KBM-7 (cell line): ENCODE measurements at regions not wholly inside any gene's neighbourhood (a gene's known extent, or its start where the extent isn't known, plus 50 kb on each side); places are given as distances from the start of the nearest gene placed in this dataset.
A peak's percentile ranks its signal among the peaks of the same experiment; 100 is the strongest.
"Not testable (repeated sequence)": the region's sequence is repeated elsewhere in the genome, so short reads cannot be mapped to it uniquely, and the experiment has no call there.

Source experiments
- DNase-seq: peaks from one replicate; pipeline ENCODE4 v3.0.0-alpha.2; 2015
- in situ Hi-C: fragments of 300-500 bp; cut with MboI; formaldehyde crosslinking; loops from 2 replicates; pipeline ENCODE4 v1.14.3; 2020; ENCODE audit warnings: low sequenced_read_pairs, low pct_unique_long_range_greater_than_20kb, mixed read lengths

DNA sequence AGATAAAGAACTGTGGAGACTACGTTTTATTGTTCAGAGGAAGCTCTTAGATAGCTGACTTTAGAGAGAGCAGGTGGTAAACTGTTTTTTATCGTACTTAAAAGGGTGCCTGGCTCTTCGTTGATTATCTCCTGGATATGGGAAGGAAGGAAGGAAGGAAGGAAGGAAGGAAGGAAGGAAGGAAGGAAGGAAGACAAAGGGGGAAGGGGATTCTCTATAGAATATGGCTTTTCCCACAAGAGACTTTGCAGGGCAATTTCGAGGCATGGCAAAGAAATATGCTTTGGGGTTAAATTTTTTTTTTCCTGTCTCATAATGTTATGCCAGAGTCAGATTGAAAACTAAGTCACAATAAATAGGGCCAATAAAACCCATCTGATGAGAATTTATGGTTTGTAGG is 271.9 kb upstream of the POU1F1 start:
- DNase-seq: no peak
- in situ Hi-C loops: no loop called here

DNA sequence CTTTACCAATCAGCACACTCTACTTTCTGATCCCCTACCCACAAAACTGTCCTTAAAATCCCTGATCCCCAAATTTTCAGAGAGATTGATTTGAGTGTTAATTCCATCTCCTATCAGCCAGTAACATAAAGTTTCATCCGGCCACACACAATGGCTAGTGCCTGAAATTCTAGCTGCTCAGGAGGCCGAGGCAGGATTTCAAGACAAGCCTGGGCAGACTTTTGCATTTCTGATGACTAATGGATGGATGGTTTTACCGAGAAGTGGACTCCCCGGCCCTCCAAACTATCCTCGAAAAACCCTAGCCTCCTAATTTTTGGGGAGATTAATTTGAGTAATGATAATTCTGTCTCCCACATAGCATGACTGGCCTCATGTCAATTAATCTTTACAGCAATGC is 269.8 kb upstream of the POU1F1 start:
- in situ Hi-C loops: no loop called here
- no peak for DNase-seq

DNA sequence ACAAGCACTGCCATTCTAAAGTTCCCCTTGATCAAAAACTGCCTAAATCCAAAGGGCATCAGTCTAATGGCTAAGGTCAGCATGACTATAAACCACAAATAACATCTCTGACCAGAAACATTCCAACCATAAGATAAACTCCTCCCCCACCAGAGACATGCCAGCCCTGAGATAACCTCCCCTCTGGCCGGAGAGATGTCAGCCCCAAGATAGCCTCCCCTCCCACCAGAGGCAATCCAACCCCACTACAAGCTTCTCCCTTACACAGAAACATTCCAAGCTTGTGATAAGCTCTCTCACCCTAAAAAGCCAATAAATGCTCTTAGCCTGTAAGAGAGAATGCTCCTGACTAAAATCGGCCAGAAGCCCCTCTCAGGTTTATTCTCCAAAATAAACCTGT is 267.0 kb upstream of the POU1F1 start:
- DNase-seq, in situ Hi-C loops: not testable (repeated sequence)

DNA sequence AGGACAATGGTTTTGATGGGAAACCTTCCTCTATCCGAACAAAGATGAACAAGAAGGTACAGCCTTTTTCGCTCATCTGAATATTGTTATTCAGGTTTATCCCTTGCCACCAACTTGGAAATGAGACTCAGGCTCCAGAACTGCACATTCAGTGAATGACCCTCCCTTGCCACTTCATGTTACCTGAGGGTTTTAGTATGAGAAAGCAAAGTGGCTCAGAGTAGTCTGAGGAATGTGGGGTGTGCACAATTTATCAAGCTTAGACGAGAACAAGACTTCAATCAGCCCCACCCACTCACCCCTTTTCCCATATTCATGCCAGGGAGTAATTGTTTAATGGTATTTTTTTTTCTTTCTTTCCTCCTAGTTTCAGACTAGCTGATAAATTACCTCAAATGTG is 265.3 kb upstream of the POU1F1 start:
- in situ Hi-C loops: no loop called here
- no peak for DNase-seq

DNA sequence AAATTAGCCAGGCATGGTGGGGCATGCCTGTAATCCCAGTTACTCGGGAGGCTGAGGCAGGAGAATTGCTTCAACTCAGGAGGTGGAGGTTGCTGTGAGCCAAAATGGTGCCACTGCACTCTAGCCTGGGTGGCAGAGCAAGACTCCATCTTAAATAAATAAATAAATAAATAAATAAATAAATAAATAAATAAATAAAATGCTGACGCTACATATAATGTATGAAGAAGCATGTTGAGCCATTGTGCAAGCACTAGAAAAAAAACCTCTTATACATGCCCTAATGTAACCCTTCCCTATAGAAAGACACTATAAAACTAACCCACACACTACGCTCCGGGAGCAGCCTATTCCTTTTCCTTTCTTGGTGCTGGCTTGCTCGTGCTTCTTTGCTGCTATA is 262.3 kb upstream of the POU1F1 start:
- in situ Hi-C loops: not testable (repeated sequence)

DNA sequence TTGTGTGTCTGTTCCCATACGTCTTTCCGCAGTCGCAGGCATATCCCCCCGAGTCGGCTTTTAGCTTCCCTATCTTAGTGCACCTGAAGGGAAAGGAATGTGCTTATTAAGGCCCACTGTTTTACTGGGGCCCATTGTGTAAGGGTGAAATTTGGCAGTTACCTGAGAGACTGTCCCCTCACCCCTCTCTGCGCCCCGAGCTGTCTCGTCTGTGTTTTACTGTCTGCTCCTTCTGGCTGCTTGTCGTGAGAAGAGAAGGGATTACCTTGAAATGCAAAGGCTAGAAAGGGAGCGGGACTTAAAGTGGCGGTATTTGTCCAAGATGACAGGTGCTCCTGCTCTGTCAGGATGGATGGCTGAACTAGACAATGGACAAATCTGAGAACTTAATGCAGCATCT is 233.0 kb upstream of the POU1F1 start:
- in situ Hi-C loops: no loop called here
- DNase-seq: no peak

More for the DNA sequence above, 262.3 kb upstream of the POU1F1 start:
- not testable (repeated sequence) for DNase-seq

DNA sequence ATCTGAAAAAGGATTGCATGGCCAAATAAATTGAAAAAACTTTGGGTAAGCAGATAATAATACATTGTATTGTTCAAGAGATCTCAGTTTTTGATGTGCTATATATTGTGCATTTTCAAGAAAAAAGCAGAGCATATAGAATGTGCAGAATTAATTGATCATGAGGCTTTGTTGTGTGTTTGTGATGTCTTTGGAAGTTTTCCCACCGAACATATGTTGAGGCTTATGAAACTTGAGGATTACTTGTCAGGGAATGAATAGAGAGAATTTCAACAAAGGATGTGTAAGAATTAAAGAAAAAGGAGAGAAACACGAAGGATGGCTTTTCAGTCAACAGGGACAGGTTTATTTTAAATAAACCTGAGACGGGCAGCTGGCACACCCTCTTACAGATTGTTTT is 232.5 kb upstream of the POU1F1 start:
- no peak for DNase-seq
- in situ Hi-C loops: no loop called here

DNA sequence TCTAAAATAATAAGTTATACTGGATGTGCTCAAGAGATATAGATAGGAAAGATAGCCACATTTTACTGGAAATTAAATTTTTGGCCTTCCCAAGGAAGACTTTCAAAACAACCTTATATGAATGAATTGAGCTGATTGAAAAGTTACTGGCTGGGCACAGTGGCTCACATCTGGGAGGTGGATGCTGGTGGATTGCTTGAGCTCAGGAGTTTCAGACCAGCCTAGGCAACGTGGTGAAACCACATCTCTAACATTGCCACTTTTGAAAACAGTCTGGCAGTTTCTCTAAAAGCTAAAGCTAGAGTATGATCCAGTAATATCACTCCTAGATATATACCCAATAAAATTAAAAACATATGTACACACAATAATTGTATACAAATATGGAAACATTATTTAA is 231.4 kb upstream of the POU1F1 start:
- in situ Hi-C loops: no loop called here
- no peak for DNase-seq

DNA sequence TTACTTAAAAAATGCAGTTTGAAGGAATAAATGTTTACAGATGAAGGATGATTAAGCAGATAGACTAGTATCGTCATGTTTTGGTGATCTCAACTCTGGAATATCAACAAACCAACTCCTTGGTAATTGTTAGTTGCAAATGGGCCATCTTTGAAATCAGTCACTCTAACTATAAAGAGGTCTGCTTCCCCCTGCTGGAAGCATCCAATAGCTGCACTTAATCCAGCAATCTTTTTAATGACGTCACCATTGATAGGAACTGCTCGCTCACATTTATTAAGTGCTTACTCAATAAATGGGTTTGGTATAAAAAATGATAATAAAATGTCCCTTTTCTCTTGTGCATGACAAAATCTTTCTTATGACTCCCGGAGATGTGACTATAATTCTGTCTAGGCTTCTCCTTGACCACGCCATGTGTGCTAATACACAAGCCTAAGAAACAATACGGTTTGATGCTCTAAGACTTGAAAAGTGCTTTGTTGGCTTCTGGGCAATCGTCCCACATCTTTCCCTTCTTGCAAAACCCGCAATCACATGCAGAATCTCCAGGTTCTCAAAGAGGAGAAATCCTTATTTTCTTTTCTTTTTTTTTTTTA is 227.6 kb upstream of the POU1F1 start:
- peak; percentile 68 for DNase-seq
- in situ Hi-C loops: no loop called here

DNA sequence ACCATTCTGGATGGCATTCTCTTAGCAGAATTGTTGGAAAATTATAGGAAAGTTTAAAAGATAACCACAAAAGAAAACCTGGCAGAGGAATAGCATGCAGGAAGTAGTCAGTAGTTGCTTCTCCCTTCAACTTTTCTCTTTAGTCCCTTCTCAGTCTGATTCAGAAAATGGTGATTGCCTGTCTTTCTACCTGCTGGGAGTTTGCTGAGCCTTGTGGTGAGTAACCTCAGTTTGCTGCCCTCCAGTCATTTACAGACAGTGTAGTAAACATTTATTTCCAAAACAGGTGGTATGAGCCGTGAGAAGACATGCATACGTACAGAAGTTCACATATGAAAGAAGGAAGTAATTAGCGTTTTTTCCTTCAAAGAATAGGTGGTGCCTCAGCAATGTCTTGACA is 224.7 kb upstream of the POU1F1 start:
- DNase-seq: no peak
- in situ Hi-C loops: no loop called here

DNA sequence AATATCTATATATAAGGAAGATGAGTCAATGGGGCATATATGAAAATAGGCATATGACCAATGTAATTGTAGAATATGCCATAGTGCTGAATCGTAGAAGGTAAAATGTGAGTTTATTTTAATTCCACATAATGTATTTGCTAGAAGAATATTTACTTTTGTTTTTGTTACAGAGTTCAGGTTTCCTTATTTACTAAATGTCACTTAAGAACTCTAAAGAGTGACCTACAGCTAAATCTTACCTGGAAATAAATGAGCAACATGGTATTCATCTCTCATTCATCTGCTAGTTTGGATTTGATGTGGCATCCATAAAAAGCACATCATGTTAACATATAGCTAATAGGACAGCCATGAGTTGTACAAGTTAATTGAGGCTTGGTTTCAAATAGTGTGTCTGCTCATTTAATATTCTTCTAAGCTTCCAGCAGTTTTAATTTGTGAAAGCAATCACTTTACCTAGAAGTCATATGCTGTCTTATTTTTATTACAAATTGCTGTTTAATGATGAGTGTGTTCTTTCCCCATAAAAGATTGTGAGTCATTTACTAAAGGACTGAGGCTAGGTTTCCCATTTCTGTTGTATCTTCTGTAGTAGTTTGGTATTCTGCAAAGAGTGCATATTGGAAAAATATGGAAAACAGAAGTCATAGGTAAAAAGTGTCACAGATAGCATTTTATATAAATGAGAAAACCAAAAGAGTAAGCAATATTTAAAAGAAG is 222.1 kb upstream of the POU1F1 start:
- in situ Hi-C loops: no loop called here
- no peak for DNase-seq

DNA sequence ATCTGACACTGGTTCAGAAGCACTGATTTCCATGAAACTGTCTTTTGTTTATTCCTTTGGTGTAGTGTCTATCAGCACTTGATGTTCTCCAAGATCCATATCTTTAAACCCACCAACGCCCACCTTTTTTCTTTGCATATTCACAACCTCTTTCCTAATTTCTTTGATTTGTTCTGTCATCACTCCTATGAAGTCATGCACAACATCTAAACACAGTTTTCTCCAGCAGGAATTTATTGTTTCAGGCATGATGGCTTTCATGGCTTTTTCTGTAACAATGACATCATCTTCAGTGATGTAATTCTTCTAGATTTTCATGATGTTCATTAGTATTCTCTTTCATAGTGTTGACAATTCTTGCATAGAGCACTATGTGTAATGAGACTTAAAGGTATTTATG is 219.6 kb upstream of the POU1F1 start:
- DNase-seq: no peak
- in situ Hi-C loops: no loop called here

DNA sequence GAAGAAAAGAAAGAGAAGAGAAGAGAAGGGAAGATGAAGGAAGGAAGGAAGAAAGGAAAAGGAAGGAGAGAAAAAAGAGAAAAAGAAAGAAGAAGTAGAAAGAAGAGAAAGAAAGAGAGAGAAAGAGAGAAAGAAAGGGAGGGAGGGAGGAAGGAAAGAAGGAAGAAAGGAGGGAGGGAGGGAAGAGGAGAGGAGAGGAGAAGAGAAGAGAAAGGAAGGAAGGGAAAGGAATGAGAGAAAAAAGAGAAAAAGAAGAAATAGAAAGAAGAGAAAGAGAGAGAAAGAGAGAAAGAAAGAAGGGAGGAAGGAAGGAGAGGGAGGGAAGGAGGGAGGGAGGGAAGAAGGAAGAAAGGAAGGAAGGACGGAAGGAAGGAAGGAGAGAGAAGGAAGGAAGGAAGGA is 217.9 kb upstream of the POU1F1 start:
- in situ Hi-C loops: no loop called here
- DNase-seq: no peak

DNA sequence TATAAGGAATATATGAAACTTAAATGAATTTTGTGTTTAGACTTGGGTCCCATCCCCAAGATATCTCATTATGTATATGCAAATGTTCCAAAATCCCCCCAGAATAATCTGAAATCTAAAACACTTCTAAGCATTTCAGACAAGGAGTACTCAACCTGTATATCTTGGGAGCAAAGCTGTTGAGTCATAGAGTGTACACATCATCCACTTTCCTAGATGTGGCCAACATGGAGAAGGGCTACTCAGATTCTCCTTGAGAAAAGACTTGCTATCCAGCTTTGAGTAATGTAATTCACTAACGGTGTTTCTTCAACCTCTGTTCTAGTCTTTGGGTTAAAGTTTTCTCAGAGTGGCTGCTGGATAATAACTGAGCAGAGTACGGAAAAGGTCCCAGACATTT is 215.5 kb upstream of the POU1F1 start:
- in situ Hi-C loops: no loop called here

DNA sequence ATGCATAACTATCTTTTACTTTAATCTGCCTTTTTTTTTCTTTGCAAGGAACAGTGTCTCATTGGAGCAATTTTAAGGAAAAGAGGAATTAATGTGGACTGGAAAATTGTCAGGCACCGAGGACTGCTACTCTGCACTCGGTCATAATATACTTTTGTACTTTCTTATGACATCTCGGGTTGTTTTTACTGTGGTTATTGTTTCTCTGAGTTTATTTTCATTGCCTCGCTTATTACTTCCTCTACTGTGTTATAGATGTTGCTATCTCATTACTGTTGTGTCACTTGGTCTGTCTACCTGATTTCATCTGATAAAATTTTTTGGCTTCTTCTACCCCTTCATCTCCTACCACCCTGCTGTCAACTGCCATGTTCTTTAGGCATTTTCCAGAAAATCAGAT is 213.5 kb upstream of the POU1F1 start:
- DNase-seq: no peak
- in situ Hi-C loops: no loop called here

More for the DNA sequence above, 215.5 kb upstream of the POU1F1 start:
- no peak for DNase-seq

DNA sequence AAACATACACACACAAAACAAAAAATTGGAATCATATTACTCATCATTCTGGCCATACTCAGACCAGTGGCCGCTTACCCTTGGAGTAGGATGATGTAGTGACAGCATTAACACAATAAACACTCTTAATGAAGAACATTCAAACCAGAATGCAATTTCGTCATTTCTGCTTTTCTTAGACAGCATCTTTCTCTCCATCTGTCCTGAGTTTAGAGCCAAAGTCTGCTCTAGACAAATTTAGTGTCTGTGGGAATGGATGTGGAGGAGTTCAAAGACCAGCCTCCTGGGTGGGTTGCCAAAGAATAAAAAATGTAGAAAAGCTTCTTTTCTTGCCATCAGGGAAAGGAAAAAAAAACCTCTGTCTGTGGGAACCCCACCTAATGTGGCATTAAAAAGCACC is 212.4 kb upstream of the POU1F1 start:
- in situ Hi-C loops: no loop called here
- no peak for DNase-seq

DNA sequence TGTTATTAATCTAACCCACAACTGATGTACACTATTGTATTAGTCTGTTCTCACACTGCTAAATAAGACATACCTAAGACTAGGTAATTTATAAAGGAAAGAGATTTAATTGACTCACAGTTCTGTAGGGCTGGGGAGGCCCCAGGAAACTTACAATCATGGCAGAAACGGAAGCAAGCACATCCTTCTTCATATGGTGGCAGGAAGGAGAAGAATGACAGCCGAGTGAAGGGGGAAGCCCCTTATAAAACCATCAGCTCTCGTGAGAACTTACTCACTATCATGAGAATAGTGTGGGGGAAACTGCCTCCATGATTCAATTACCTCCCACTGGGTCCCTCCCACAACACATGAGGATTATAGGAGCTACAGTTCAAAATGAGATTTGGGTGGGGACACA is 210.3 kb upstream of the POU1F1 start:
- in situ Hi-C loops: not testable (repeated sequence)

DNA sequence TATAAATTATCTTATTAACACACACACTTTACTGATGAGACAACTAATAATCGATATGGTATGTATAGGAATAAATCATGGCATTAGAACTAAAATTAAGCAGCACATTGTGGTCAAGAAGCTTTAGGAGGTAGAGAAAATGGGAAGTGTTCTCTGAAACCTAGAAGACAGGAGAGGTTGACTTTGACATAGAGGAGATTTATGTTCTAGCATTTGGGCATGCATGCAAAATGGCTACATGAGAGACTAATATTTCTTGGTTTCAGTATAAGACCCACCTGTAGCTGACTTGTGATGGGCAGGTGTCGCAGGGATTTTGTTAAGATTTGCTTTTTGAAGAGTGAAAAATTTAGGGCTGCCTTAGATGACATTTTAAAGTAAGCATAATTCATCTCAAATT is 209.7 kb upstream of the POU1F1 start:
- in situ Hi-C loops: no loop called here
- no peak for DNase-seq

More for the DNA sequence above, 210.3 kb upstream of the POU1F1 start:
- not testable (repeated sequence) for DNase-seq

DNA sequence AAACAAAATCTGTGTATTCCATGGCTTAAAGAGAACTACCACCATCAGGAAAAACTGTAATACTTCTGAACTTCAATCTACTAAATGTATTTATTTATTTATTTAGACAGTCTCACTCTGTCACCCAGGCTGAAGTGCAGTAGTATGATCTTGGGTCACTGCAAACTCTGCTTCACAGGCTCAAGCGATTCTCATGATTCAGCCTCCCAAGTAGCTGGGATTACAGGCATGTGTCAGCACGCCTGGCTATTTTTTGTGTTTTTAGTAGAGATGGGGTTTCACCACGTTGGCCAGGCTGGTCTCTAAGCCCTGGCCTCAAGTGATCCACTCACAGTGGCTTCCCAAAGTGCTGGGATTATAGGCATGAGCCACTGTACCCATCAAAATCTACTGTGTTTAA is 202.3 kb upstream of the POU1F1 start:
- in situ Hi-C loops: no loop called here
- DNase-seq: no peak

DNA sequence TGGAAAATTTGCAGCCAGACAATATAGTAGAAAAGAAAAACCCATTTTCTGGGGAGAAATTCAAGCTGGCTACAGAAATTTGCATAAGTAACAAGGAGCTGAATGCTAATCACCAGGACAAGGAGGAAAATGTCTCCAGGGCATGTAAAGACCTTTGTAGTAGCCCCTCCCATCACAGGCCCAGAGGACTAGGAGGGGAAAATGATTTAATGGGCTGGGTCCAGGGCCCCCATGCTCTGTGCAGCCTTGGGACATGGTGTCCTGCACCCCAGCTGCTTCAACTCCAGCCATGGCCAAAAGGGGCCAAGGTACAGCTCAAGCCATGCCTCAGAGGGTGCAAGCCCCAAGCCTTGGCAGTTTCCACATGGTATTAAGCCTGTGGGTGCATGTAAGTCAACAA is 197.6 kb upstream of the POU1F1 start:
- in situ Hi-C loops: no loop called here
- DNase-seq: no peak

DNA sequence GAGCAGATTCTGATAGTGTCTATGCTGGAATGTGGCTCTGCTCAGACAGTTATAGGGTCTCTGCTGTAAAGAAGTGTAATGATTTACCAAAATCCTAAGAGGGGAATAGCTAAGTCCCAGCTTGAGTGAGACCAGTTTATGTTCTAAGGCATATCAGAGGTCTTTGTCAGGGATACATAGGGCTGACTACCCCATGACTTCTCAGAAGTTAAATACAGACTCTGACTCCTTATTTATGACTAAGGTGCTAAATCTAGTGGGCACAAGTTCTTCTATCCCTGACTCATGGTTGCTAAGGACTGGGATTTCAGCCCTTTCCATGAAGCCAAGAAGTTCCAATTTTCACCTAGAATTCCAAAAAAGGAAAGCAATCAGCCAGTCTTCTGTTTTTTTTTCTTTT is 192.6 kb upstream of the POU1F1 start:
- in situ Hi-C loops: no loop called here
- no peak for DNase-seq
